HepG2 (cell line): ENCODE measurements at regions not wholly inside any gene's neighbourhood (a gene's known extent, or its start where the extent isn't known, plus 50 kb on each side); places are given as distances from the start of the nearest gene placed in this dataset.

Experiments
- CTCF ChIP-seq: sonication (generic); formaldehyde crosslinking; IDR thresholded peaks from 2 replicates; pipeline ENCODE4 v1.5.0; 2020; ENCODE audit warnings: mild to moderate bottlenecking, missing genetic modification reagents, moderate library complexity
- EZH2 ChIP-seq: conservative IDR thresholded peaks from 2 replicates; pipeline ENCODE4 v1.6.1; 2012; ENCODE audit warnings: mild to moderate bottlenecking, low read depth, low read length, moderate library complexity
- MAX ChIP-seq: IDR thresholded peaks from 2 replicates; pipeline ENCODE4 v1.6.1; 2012; ENCODE audit warnings: inconsistent platforms
- TMF1 ChIP-seq: sonication (generic); formaldehyde crosslinking; IDR thresholded peaks from 2 replicates; pipeline ENCODE4 v1.8.1; 2022; ENCODE audit warnings: low read depth, missing genetic modification reagents
- TP53 ChIP-seq: sonication (generic); formaldehyde crosslinking; conservative IDR thresholded peaks from 2 replicates; pipeline ENCODE4 v1.4.0; 2020; ENCODE audit warnings: missing genetic modification reagents
- ZNF275 ChIP-seq: sonication (generic); formaldehyde crosslinking; IDR thresholded peaks from 2 replicates; pipeline ENCODE4 v1.8.0; 2022; ENCODE audit warnings: missing genetic modification reagents, mild to moderate bottlenecking, inconsistent platforms, borderline replicate concordance
- ZNF839 ChIP-seq: sonication (generic); formaldehyde crosslinking; IDR thresholded peaks from 2 replicates; pipeline ENCODE4 v1.4.0; 2020; ENCODE audit warnings: missing genetic modification reagents, mild to moderate bottlenecking, borderline replicate concordance

GRCh38 chr6:71460933-71461332, 172.3 kb downstream of the OGFRL1 start:
- TF ChIP-seq ZNF839 (CRISPR knock-in tag) (no peak), EZH2 (no peak), MAX (no peak), TMF1 (CRISPR knock-in tag) (no peak), ZNF275 (CRISPR knock-in tag) (no peak), TP53 (no peak), CTCF (CRISPR knock-in tag) (no peak)
